ENCODE measurements at regions not wholly inside any gene's neighbourhood (a gene's known extent, or its start where the extent isn't known, plus 50 kb on each side); places are given as distances from the start of the nearest gene placed in this dataset.

- Mint-ChIP-seq H3K27ac (no peak overlapping the region), H3K36me3 (ENCODE audit: low read depth) (no peaks in the 10 kb centered on the region), H3K9me3 (no peaks in the 10 kb centered on the region), H3K4me3 (no peak overlapping the region), H3K27me3 (peaks cover 40% of the 10 kb centered on the region), H3K4me1 (no peaks in the 10 kb centered on the region)
- no peak for ATAC-seq (replicated peaks)
These were observed 300.4 kb upstream of the ROPN1 start for GRCh38 chr3:124292329-124292728.

GRCh38 chr3:124293584-124293983 lies 301.7 kb upstream of the ROPN1 start:
- Mint-ChIP-seq H3K27ac (no peak overlapping the region), H3K4me1 (no peaks in the 10 kb centered on the region), H3K36me3 (ENCODE audit: low read depth) (no peaks in the 10 kb centered on the region), H3K27me3 (peaks cover 34% of the 10 kb centered on the region), H3K9me3 (no peaks in the 10 kb centered on the region), H3K4me3 (no peak overlapping the region)
- ATAC-seq (replicated peaks): no peak

- no peak for ATAC-seq (replicated peaks)
- Mint-ChIP-seq H3K9me3 (no peaks in the 10 kb centered on the region), H3K27ac (no peak overlapping the region), H3K27me3 (peaks cover 34% of the 10 kb centered on the region), H3K4me1 (no peaks in the 10 kb centered on the region), H3K36me3 (ENCODE audit: low read depth) (no peaks in the 10 kb centered on the region), H3K4me3 (no peak overlapping the region)
These were observed 303.4 kb upstream of the ROPN1 start for GRCh38 chr3:124295362-124295761.

- no peak overlapping the region for H3K4me3 Mint-ChIP-seq
- H3K27me3 Mint-ChIP-seq: peaks cover 35% of the 10 kb centered on the region
- H3K9me3 Mint-ChIP-seq: no peaks in the 10 kb centered on the region
- H3K36me3 Mint-ChIP-seq (ENCODE audit: low read depth): no peaks in the 10 kb centered on the region
- H3K4me1 Mint-ChIP-seq: no peaks in the 10 kb centered on the region
- ATAC-seq (replicated peaks): no peak
- no peak overlapping the region for H3K27ac Mint-ChIP-seq
These were observed 304.5 kb upstream of the ROPN1 start for GRCh38 chr3:124296406-124296805.

- Mint-ChIP-seq H3K4me1 (no peaks in the 10 kb centered on the region), H3K4me3 (no peak overlapping the region), H3K9me3 (no peaks in the 10 kb centered on the region), H3K36me3 (ENCODE audit: low read depth) (no peaks in the 10 kb centered on the region), H3K27ac (no peak overlapping the region), H3K27me3 (peaks cover 31% of the 10 kb centered on the region)
- no peak for ATAC-seq (replicated peaks)
These were observed 305.4 kb upstream of the ROPN1 start for GRCh38 chr3:124297062-124297980.

GRCh38 chr3:124298301-124298700 lies 306.4 kb upstream of the ROPN1 start:
- Mint-ChIP-seq H3K36me3 (ENCODE audit: low read depth) (no peaks in the 10 kb centered on the region), H3K4me3 (no peak overlapping the region), H3K27me3 (peaks cover 31% of the 10 kb centered on the region), H3K4me1 (no peaks in the 10 kb centered on the region), H3K9me3 (no peaks in the 10 kb centered on the region), H3K27ac (no peak overlapping the region)
- ATAC-seq (replicated peaks): no peak

- Mint-ChIP-seq H3K36me3 (ENCODE audit: low read depth) (no peaks in the 10 kb centered on the region), H3K27me3 (peaks cover 28% of the 10 kb centered on the region), H3K9me3 (no peaks in the 10 kb centered on the region), H3K27ac (no peak overlapping the region), H3K4me3 (no peak overlapping the region), H3K4me1 (no peaks in the 10 kb centered on the region)
- no peak for ATAC-seq (replicated peaks)
These were observed 307.0 kb upstream of the ROPN1 start for GRCh38 chr3:124298951-124299350.

- ATAC-seq (replicated peaks): no peak
- Mint-ChIP-seq H3K4me1 (no peaks in the 10 kb centered on the region), H3K27me3 (peaks cover 24% of the 10 kb centered on the region), H3K9me3 (peaks cover under 1% of the 10 kb centered on the region), H3K4me3 (no peak overlapping the region), H3K27ac (no peak overlapping the region), H3K36me3 (ENCODE audit: low read depth) (no peaks in the 10 kb centered on the region)
These were observed 307.9 kb upstream of the ROPN1 start for GRCh38 chr3:124299831-124300230.

GRCh38 chr3:124300416-124300815 lies 308.5 kb upstream of the ROPN1 start:
- Mint-ChIP-seq H3K4me3 (no peak overlapping the region), H3K27me3 (peaks cover 24% of the 10 kb centered on the region), H3K4me1 (no peaks in the 10 kb centered on the region), H3K27ac (no peak overlapping the region), H3K9me3 (peaks cover 4% of the 10 kb centered on the region), H3K36me3 (ENCODE audit: low read depth) (no peaks in the 10 kb centered on the region)
- no peak for ATAC-seq (replicated peaks)

GRCh38 chr3:124303305-124303910 lies 311.5 kb upstream of the ROPN1 start:
- no peaks in the 10 kb centered on the region for H3K4me1 Mint-ChIP-seq
- H3K27me3 Mint-ChIP-seq: peaks cover 15% of the 10 kb centered on the region
- no peak for ATAC-seq (replicated peaks)
- H3K27ac Mint-ChIP-seq: no peak overlapping the region
- no peaks in the 10 kb centered on the region for H3K36me3 Mint-ChIP-seq (ENCODE audit: low read depth)
- peaks cover 17% of the 10 kb centered on the region for H3K9me3 Mint-ChIP-seq
- no peak overlapping the region for H3K4me3 Mint-ChIP-seq

GRCh38 chr3:124306665-124307064 lies 314.7 kb upstream of the ROPN1 start:
- Mint-ChIP-seq H3K4me3 (no peak overlapping the region), H3K36me3 (ENCODE audit: low read depth) (no peaks in the 10 kb centered on the region), H3K27ac (no peak overlapping the region), H3K4me1 (no peaks in the 10 kb centered on the region), H3K9me3 (peaks cover 17% of the 10 kb centered on the region), H3K27me3 (peaks cover under 1% of the 10 kb centered on the region)
- no peak for ATAC-seq (replicated peaks)

- Mint-ChIP-seq H3K36me3 (ENCODE audit: low read depth) (no peaks in the 10 kb centered on the region), H3K9me3 (no peaks in the 10 kb centered on the region), H3K27me3 (peaks cover 3% of the 10 kb centered on the region), H3K4me3 (no peak overlapping the region), H3K27ac (no peak overlapping the region), H3K4me1 (no peaks in the 10 kb centered on the region)
- no peak for ATAC-seq (replicated peaks)
These were observed 321.7 kb upstream of the ROPN1 start for GRCh38 chr3:124313621-124314020.

GRCh38 chr3:124315215-124316033 lies 323.5 kb upstream of the ROPN1 start:
- H3K4me3 Mint-ChIP-seq: no peak overlapping the region
- no peaks in the 10 kb centered on the region for H3K36me3 Mint-ChIP-seq (ENCODE audit: low read depth)

GRCh38 chr3:124316034-124316287 lies 324.0 kb upstream of the ROPN1 start:
- H3K36me3 Mint-ChIP-seq (ENCODE audit: low read depth): no peaks in the 10 kb centered on the region
- no peak for ATAC-seq (replicated peaks)
- H3K4me1 Mint-ChIP-seq: no peaks in the 10 kb centered on the region

More at GRCh38 chr3:124315215-124316033, 323.5 kb upstream of the ROPN1 start:
- no peak for ATAC-seq (replicated peaks)
- Mint-ChIP-seq H3K27me3 (peaks cover 3% of the 10 kb centered on the region), H3K4me1 (no peaks in the 10 kb centered on the region), H3K9me3 (no peaks in the 10 kb centered on the region), H3K27ac (no peak overlapping the region)

GRCh38 chr3:124318014-124318413 lies 326.1 kb upstream of the ROPN1 start:
- no peaks in the 10 kb centered on the region for H3K9me3 Mint-ChIP-seq
- H3K36me3 Mint-ChIP-seq (ENCODE audit: low read depth): no peaks in the 10 kb centered on the region
- ATAC-seq (replicated peaks): no peak
- H3K4me3 Mint-ChIP-seq: no peak overlapping the region
- H3K27me3 Mint-ChIP-seq: peaks cover 12% of the 10 kb centered on the region
- no peaks in the 10 kb centered on the region for H3K4me1 Mint-ChIP-seq
- no peak overlapping the region for H3K27ac Mint-ChIP-seq

More at GRCh38 chr3:124316034-124316287, 324.0 kb upstream of the ROPN1 start:
- peaks cover 3% of the 10 kb centered on the region for H3K27me3 Mint-ChIP-seq
- H3K27ac Mint-ChIP-seq: no peak overlapping the region
- H3K4me3 Mint-ChIP-seq: no peak overlapping the region
- no peaks in the 10 kb centered on the region for H3K9me3 Mint-ChIP-seq
